Naive thymus-derived CD8-positive, alpha-beta T cell (primary cell): ENCODE measurements at regions not wholly inside any gene's neighbourhood (a gene's known extent, or its start where the extent isn't known, plus 50 kb on each side); places are given as distances from the start of the nearest gene placed in this dataset.
"Not testable (repeated sequence)": the region's sequence is repeated elsewhere in the genome, so short reads cannot be mapped to it uniquely, and the experiment has no call there.

Source experiments
- ATAC-seq, 2 donors: fragments of 150-1000 bp; cut with Tn5 transposase in 1 of 2; sonication (Bioruptor Pico), chemical (Tn5 transposase) in 1 of 2; 1 replicate in 1 of 2; 2 replicates in 1 of 2; pipeline ENCODE4 v1.10.0; 2021; ENCODE audit warnings: mild to moderate bottlenecking in 2 of 2, moderate library complexity in 2 of 2
- POLR2A ChIA-PET: fragments of 350-600 bp; sonication (Branson Sonifier 250); formaldehyde crosslinking; loops from one replicate; lab custom pipeline; 2021; ENCODE audit warnings: antibody characterized with exemption; lab: Charles Lee
- DNase-seq, 10 donors: peaks; one replicate each; pipeline versions ENCODE4 v3.0.0 to v3.0.0-alpha.2; 2020 to 2022
- H3K27ac Mint-ChIP-seq, 10 donors: one replicate each; pipeline ENCODE4 v1.8.0; 2020 to 2022; ENCODE audit warnings: mild to moderate bottlenecking in 10 of 10, mixed read lengths in 10 of 10, moderate library complexity in 4 of 10, inconsistent platforms in 1 of 10
- H3K27me3 Mint-ChIP-seq, 5 donors: one replicate each; pipeline ENCODE4 v1.8.0; 2021 to 2022; ENCODE audit warnings: mixed read lengths in 5 of 5
- H3K36me3 Mint-ChIP-seq, 3 donors: one replicate each; pipeline ENCODE4 v1.8.0; 2020 to 2022; ENCODE audit warnings: mixed read lengths in 3 of 3, mild to moderate bottlenecking in 2 of 3, inconsistent platforms in 1 of 3
- H3K4me1 Mint-ChIP-seq, 4 donors: one replicate each; pipeline ENCODE4 v1.8.0; 2021 to 2022; ENCODE audit warnings: mixed read lengths in 4 of 4
- H3K4me3 Mint-ChIP-seq, 10 donors: one replicate each; pipeline ENCODE4 v1.8.0; 2020 to 2022; ENCODE audit warnings: mild to moderate bottlenecking in 10 of 10, mixed read lengths in 10 of 10, moderate library complexity in 6 of 10, inconsistent platforms in 1 of 10
- H3K9me3 Mint-ChIP-seq, 9 donors: one replicate each; pipeline ENCODE4 v1.8.0; 2020 to 2022; ENCODE audit warnings: mixed read lengths in 9 of 9, mild to moderate bottlenecking in 3 of 9, inconsistent platforms in 1 of 9, moderate library complexity in 1 of 9

DNA sequence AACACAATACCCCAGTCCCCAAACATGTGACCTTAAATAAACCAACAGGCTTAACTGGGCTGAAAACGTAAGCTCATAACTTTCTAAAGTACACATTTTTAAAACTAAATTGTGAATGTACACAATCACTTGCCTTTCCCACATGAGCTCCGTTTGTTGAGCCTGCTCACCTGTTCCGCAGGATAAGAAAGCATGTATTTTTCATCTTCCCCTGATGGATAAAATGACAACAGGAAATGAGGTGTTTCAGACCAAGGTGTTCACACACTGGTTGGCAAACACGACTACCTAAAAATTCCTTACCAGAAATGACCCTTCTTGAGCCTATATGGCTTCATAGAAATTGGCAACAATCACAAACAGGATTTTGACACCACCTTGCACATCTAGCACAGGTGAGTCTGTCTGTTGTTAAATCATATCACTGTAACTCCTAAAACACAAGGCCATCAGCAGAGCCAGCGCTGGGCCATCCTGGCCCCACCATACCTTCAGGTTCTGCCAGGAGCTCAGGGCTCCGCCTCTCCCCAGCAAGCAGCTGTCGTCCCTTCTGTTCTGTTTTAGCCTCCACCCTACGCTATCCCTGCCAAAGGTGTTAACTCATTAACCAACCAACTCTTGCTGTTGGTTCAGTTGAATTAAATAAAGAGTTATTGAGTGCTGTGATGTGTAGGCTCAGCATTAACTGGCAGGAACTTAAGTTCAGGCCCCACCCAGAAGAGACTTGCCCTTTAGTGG lies 73.6 kb upstream of the RNF32 start:
- no peak overlapping the region for H3K27ac Mint-ChIP-seq
- peaks cover 6 to 35% (median 15%) of the 10 kb centered on the region in 9 donors for H3K9me3 Mint-ChIP-seq
- H3K27me3 Mint-ChIP-seq: peaks cover 0 to 7% (median 5%) of the 10 kb centered on the region in 5 donors
- POLR2A ChIA-PET: no interaction called here
- no peaks in the 10 kb centered on the region for H3K4me1 Mint-ChIP-seq
- H3K36me3 Mint-ChIP-seq: peaks cover 2 to 20% (median 14%) of the 10 kb centered on the region in 3 donors
- no peak for DNase-seq
- ATAC-seq: no peak
- no peak overlapping the region for H3K4me3 Mint-ChIP-seq

DNA sequence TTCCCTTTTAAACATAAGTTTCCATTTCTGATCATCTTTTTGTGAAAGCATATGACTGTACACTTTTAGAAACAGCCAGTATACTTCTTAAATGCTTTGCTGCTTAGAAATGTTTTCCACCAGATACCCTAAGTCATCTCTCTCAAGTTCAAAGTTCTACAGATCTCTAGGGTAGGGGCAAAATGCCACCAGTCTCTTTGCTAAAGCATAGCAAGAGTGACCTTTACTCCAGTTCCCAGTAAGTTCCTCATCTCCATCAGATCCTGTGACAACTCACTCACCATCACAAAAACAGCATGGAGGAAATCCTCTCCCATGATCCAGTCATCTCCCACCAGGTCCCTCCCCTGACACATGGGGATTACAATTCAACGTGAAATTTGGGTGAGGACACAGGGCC lies 75.6 kb upstream of the RNF32 start:
- H3K36me3 Mint-ChIP-seq: peaks cover 2 to 20% (median 14%) of the 10 kb centered on the region in 3 donors
- POLR2A ChIA-PET, H3K4me1 Mint-ChIP-seq, DNase-seq, H3K4me3 Mint-ChIP-seq, H3K27ac Mint-ChIP-seq, ATAC-seq: not testable (repeated sequence)
- peaks cover 5 to 21% (median 14%) of the 10 kb centered on the region in 5 donors for H3K27me3 Mint-ChIP-seq
- H3K9me3 Mint-ChIP-seq: peaks cover 6 to 35% (median 15%) of the 10 kb centered on the region in 9 donors

DNA sequence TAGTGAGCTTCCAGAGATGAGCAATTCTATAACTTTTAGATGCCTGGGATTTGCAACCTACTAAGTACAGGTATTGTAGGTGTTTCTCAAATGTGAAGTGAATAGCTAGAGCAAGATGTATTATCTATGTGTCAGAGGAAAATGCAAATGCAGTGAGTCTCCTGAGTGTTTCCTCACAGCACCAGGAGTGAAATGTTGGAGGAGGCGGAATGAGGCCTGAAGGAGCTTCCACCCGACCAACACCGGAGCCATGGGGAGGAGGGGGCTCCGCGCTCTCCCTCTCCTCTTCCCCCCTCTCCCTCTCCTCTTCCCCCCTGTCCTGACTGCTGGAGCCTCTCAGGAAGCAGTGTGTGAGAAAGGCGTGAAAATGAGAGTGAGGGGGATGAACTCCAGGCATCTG lies 79.9 kb upstream of the RNF32 start:
- peaks cover 6 to 30% (median 15%) of the 10 kb centered on the region in 9 donors for H3K9me3 Mint-ChIP-seq

GRCh38 chr7:156560075-156560474 lies 80.5 kb upstream of the RNF32 start:
- peaks cover 0 to 2% (median 0%) of the 10 kb centered on the region in 4 donors for H3K4me1 Mint-ChIP-seq
- DNase-seq: no peak
- POLR2A ChIA-PET: no interaction called here
- H3K27me3 Mint-ChIP-seq: peaks cover 3 to 22% (median 13%) of the 10 kb centered on the region in 5 donors
- no peak overlapping the region for H3K27ac Mint-ChIP-seq
- peaks cover 2 to 15% (median 9%) of the 10 kb centered on the region in 3 donors for H3K36me3 Mint-ChIP-seq
- ATAC-seq: no peak
- H3K4me3 Mint-ChIP-seq: no peak overlapping the region
- peaks cover 3 to 24% (median 14%) of the 10 kb centered on the region in 9 donors for H3K9me3 Mint-ChIP-seq

More for the DNA sequence above, 79.9 kb upstream of the RNF32 start:
- ATAC-seq (no peak), DNase-seq (no peak)
- H3K4me1 Mint-ChIP-seq: peaks cover 0 to 2% (median 0%) of the 10 kb centered on the region in 4 donors
- H3K36me3 Mint-ChIP-seq: peaks cover 2 to 18% (median 9%) of the 10 kb centered on the region in 3 donors
- H3K27me3 Mint-ChIP-seq: peaks cover 3 to 22% (median 13%) of the 10 kb centered on the region in 5 donors
- no peak overlapping the region for H3K4me3 Mint-ChIP-seq
- POLR2A ChIA-PET: no interaction called here
- no peak overlapping the region for H3K27ac Mint-ChIP-seq

- H3K36me3 Mint-ChIP-seq: peaks cover 0 to 8% (median 6%) of the 10 kb centered on the region in 3 donors
- peaks cover 0 to 2% (median 0%) of the 10 kb centered on the region in 4 donors for H3K4me1 Mint-ChIP-seq
- no peak overlapping the region for H3K27ac Mint-ChIP-seq
- POLR2A ChIA-PET: no interaction called here
- ATAC-seq: no peak
- peaks cover 3 to 22% (median 13%) of the 10 kb centered on the region in 5 donors for H3K27me3 Mint-ChIP-seq
- no peak for DNase-seq
- peaks cover 0 to 13% (median 6%) of the 10 kb centered on the region in 9 donors for H3K9me3 Mint-ChIP-seq
- H3K4me3 Mint-ChIP-seq: no peak overlapping the region
Observed at GRCh38 chr7:156559001-156559400, 81.6 kb upstream of the RNF32 start.

DNA sequence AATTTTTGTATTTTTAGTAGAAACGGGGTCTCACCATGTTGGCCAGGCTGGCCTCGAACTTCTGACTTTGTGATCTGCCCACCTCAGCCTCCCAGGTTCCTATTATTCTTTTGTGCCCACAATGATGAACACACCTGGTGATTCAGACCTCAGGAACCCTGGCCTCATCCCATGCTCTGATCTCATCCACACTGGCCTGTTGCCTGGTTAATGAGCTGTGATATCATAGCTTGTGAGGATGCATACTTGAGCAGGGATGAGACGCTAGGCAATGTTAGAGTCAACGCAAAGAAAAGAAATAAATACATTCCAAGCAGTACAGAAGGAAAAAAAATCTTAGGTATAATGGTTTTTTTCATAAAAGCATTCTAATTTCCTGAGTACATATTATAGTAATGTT lies 82.4 kb upstream of the RNF32 start:
- H3K27ac Mint-ChIP-seq: no peak overlapping the region
- POLR2A ChIA-PET: no interaction called here
- peaks cover 0 to 2% (median 0%) of the 10 kb centered on the region in 4 donors for H3K4me1 Mint-ChIP-seq
- no peaks in the 10 kb centered on the region for H3K36me3 Mint-ChIP-seq
- peaks cover 0 to 5% (median 0%) of the 10 kb centered on the region in 9 donors for H3K9me3 Mint-ChIP-seq
- H3K27me3 Mint-ChIP-seq: peaks cover 3 to 22% (median 13%) of the 10 kb centered on the region in 5 donors
- H3K4me3 Mint-ChIP-seq: no peak overlapping the region
- no peak for DNase-seq
- ATAC-seq: no peak

DNA sequence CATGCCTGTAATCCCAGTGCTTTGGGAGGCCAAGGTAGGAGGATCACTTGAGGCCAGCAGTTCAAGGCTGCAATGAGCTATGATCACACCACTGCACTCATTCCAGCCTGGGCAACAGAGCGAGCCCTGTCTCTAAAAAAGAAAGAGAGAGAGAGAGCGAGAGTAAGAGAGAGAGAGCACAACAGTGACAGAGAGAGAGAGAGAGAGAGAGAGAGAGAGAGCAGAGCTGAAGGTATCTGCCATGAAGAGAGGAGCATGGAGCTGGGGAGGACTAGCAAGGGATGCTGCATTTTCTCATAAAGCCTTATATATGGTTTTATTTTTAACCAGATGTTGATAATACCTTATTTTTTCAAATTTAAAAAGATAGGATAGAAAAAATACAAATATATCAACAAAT lies 84.5 kb upstream of the RNF32 start:
- POLR2A ChIA-PET: no interaction called here
- peaks cover 0 to 2% (median 0%) of the 10 kb centered on the region in 4 donors for H3K4me1 Mint-ChIP-seq

DNA sequence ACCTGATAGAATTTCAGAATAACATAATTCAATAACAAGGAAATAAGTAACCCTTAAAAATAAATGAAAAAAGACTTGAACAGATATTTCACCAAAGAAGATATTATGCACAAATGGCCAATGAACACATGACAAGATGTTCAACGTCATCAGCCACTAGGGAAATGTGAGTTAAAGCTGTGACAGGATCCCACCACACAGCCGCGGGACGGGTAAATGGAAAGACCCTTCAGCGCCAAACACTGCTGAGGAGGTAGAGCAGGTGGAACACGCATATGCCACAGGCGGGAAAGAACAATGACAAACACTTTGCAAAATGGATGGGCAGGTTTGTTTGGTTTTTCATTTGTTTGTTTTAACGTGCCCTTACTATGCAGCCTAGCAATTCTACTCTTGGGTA lies 86.1 kb upstream of the RNF32 start:
- Mint-ChIP-seq H3K27ac (no peak overlapping the region), H3K9me3 (peaks cover 0 to 2% (median 0%) of the 10 kb centered on the region in 9 donors), H3K36me3 (peaks cover 0 to under 1% (median 0%) of the 10 kb centered on the region in 3 donors), H3K4me3 (no peak overlapping the region), H3K4me1 (peaks cover 0 to 2% (median 0%) of the 10 kb centered on the region in 4 donors), H3K27me3 (peaks cover 0 to 11% (median 0%) of the 10 kb centered on the region in 5 donors)
- DNase-seq (no peak), ATAC-seq (no peak)
- POLR2A ChIA-PET: no interaction called here

More for the DNA sequence above, 84.5 kb upstream of the RNF32 start:
- Mint-ChIP-seq H3K36me3 (no peaks in the 10 kb centered on the region), H3K27ac (peak overlapping the region in 1 of 10 donors; percentile 16), H3K27me3 (peaks cover 0 to 11% (median 8%) of the 10 kb centered on the region in 5 donors), H3K9me3 (no peaks in the 10 kb centered on the region), H3K4me3 (no peak overlapping the region)
- ATAC-seq (no peak), DNase-seq (no peak)

DNA sequence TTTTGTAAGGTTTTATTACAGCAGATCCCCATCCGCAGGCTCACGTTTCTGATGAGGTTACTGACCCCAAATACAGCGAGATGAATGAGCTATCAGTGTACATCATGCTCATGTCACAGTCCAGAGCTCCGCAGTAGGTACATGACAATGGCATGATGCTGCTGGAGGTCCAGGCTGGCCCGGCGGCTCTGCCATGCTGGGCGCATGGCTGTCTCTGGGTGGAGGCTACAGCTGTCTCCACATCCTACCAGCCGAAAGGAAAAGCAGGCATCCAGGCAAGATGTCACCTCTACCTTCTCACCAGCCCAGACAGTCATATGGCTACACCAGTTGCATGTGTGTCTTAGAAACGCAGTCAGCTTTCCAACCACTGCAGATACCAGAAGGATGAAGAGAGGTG lies 90.9 kb upstream of the RNF32 start:
- POLR2A ChIA-PET: no interaction called here
- H3K36me3 Mint-ChIP-seq: peaks cover 0 to 13% (median 6%) of the 10 kb centered on the region in 3 donors
- DNase-seq (no peak), ATAC-seq (no peak)
- peaks cover 0 to 25% (median 8%) of the 10 kb centered on the region in 9 donors for H3K9me3 Mint-ChIP-seq
- H3K27me3 Mint-ChIP-seq: peaks cover 3 to 30% (median 6%) of the 10 kb centered on the region in 5 donors
- H3K4me1 Mint-ChIP-seq: no peaks in the 10 kb centered on the region
- no peak overlapping the region for H3K4me3 Mint-ChIP-seq
- no peak overlapping the region for H3K27ac Mint-ChIP-seq

GRCh38 chr7:156547884-156548561 lies 92.6 kb upstream of the RNF32 start:
- POLR2A ChIA-PET: no interaction called here
- H3K9me3 Mint-ChIP-seq: peaks cover 0 to 25% (median 8%) of the 10 kb centered on the region in 9 donors
- H3K36me3 Mint-ChIP-seq: peaks cover 0 to 13% (median 6%) of the 10 kb centered on the region in 3 donors
- DNase-seq (no peak), ATAC-seq (no peak)
- no peak overlapping the region for H3K4me3 Mint-ChIP-seq
- H3K27me3 Mint-ChIP-seq: peaks cover 3 to 33% (median 6%) of the 10 kb centered on the region in 5 donors
- no peak overlapping the region for H3K27ac Mint-ChIP-seq
- no peaks in the 10 kb centered on the region for H3K4me1 Mint-ChIP-seq

GRCh38 chr7:156545979-156546378 lies 94.6 kb upstream of the RNF32 start:
- no peak overlapping the region for H3K27ac Mint-ChIP-seq
- H3K4me1 Mint-ChIP-seq: no peaks in the 10 kb centered on the region
- POLR2A ChIA-PET: no interaction called here
- ATAC-seq (no peak), DNase-seq (no peak)
- peaks cover 0 to 13% (median 6%) of the 10 kb centered on the region in 3 donors for H3K36me3 Mint-ChIP-seq
- peaks cover 5 to 33% (median 9%) of the 10 kb centered on the region in 5 donors for H3K27me3 Mint-ChIP-seq
- H3K9me3 Mint-ChIP-seq: peaks cover 0 to 25% (median 8%) of the 10 kb centered on the region in 9 donors
- no peak overlapping the region for H3K4me3 Mint-ChIP-seq

DNA sequence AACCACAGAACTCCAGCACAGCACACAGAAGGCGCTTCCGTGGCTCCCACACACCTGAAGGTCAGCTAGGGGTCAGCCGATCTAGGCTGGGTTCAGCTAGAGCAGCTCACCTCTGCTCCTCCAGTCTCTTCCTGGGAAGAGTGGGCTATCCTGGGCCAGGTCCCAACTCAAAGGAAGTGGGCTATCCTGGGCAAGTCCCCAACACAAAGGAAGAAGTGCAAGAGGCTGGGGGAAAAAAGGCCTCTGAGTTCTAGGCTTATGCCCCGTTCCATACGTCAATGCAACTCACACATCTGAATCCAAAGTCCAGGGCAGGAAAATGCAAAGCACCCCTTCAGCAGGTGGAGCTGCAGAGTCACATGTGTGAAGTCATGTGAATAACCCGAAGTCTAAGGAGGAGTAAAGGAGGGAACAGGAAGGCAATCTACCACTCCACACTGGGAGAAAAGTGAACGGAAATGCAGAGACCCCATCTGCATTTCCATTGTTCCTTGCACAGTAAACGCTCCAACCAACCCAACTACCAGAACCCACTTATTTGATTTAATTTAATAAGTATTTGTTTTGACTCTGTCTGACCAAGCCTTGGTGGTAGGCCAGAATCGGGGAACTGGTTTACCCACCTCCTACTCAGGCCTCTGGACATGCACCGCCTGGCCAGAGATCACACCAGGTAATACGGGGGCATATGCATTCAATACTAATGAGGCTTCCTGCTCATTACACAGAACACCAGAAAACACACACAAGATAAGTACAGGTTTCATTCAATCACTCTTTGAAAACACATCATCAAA lies 95.5 kb upstream of the RNF32 start:
- H3K27ac Mint-ChIP-seq: no peak overlapping the region
- no peak overlapping the region for H3K4me3 Mint-ChIP-seq
- peaks cover 0 to 13% (median 6%) of the 10 kb centered on the region in 3 donors for H3K36me3 Mint-ChIP-seq
- H3K4me1 Mint-ChIP-seq: no peaks in the 10 kb centered on the region
- POLR2A ChIA-PET: no interaction called here
- DNase-seq (no peak), ATAC-seq (no peak)
- H3K9me3 Mint-ChIP-seq: peaks cover 0 to 25% (median 8%) of the 10 kb centered on the region in 9 donors
- H3K27me3 Mint-ChIP-seq: peaks cover 5 to 37% (median 9%) of the 10 kb centered on the region in 5 donors
